HCT116 (cell line): ENCODE measurements at regions not wholly inside any gene's neighbourhood (a gene's known extent, or its start where the extent isn't known, plus 50 kb on each side); places are given as distances from the start of the nearest gene placed in this dataset.

Experiments used
- CTCF ChIP-seq, 3 experiments: fragments of 200-600 bp in 1 of 3; sonication (generic) in 1 of 3; IDR thresholded peaks in 2 of 3; conservative IDR thresholded peaks in 1 of 3; 2 replicates each; pipeline ENCODE4 v1.5.1; 2012 to 2017; ENCODE audit warnings: low read depth in 2 of 3, low read length in 2 of 3, antibody characterized with exemption in 1 of 3, borderline replicate concordance in 1 of 3, control low read depth in 1 of 3, mild to moderate bottlenecking in 1 of 3, mixed read lengths in 1 of 3, mixed run types in 1 of 3, moderate library complexity in 1 of 3; ENCODE audit not compliant: insufficient read depth in 1 of 3
- EZH2 ChIP-seq: fragments of 200-600 bp; sonication (generic); IDR thresholded peaks from 2 replicates; pipeline ENCODE4 v1.6.1; 2017; ENCODE audit warnings: antibody characterized with exemption, mixed run types
- EZH2phosphoT487 ChIP-seq: fragments of 200-600 bp; IDR thresholded peaks from 2 replicates; pipeline ENCODE4 v1.6.1; 2018; ENCODE audit warnings: antibody characterized with exemption, borderline replicate concordance
- JUND ChIP-seq: IDR thresholded peaks from 2 replicates; pipeline ENCODE4 v1.6.1; 2012
- MAX ChIP-seq: IDR thresholded peaks from 2 replicates; pipeline ENCODE4 v1.6.1; 2012
- POLR2A ChIP-seq: IDR thresholded peaks from 2 replicates; pipeline ENCODE4 v1.7.0; 2011; ENCODE audit warnings: borderline replicate concordance; ENCODE audit not compliant: insufficient read depth, insufficient read length; ENCODE audit errors: extremely low read depth
- POLR2AphosphoS5 ChIP-seq: IDR thresholded peaks from 2 replicates; pipeline ENCODE4 v1.6.1; 2011; ENCODE audit warnings: mild to moderate bottlenecking, low read depth, low read length, moderate library complexity
- REST ChIP-seq: IDR thresholded peaks from 2 replicates; pipeline ENCODE4 v1.6.1; 2012; ENCODE audit warnings: low read depth
- SP1 ChIP-seq: IDR thresholded peaks from 2 replicates; pipeline ENCODE4 v1.6.1; 2012; ENCODE audit warnings: low read depth

- TF ChIP-seq CTCF (IDR thresholded peaks at IDR 0.05 in 2 of 3, conservative IDR thresholded peaks at IDR 0.05 in 1 of 3; ENCODE audit: borderline replicate concordance in 1 of 3, insufficient read depth in 1 of 3, low read depth in 2 of 3, low read length in 2 of 3) (no peak), EZH2 (no peak), POLR2A (no peak), JUND (no peak), POLR2AphosphoS5 (no peak), MAX (no peak), EZH2phosphoT487 (no peak), SP1 (no peak), REST (no peak)
These were observed 342.0 kb downstream of the USP25 start for GRCh38 chr21:16071761-16072160.
